GM18870 (cell line): ENCODE measurements at regions not wholly inside any gene's neighbourhood (a gene's known extent, or its start where the extent isn't known, plus 50 kb on each side); places are given as distances from the start of the nearest gene placed in this dataset.
A peak's percentile ranks its signal among the peaks of the same experiment; 100 is the strongest.
"Not testable (repeated sequence)": the region's sequence is repeated elsewhere in the genome, so short reads cannot be mapped to it uniquely, and the experiment has no call there.

Experiments
- ATAC-seq: cut with Tn5 transposase; IDR thresholded peaks from one replicate; pipeline ENCODE4 v1.9.1; 2021; ENCODE audit warnings: moderate library complexity; ENCODE audit not compliant: unreplicated experiment

DNA sequence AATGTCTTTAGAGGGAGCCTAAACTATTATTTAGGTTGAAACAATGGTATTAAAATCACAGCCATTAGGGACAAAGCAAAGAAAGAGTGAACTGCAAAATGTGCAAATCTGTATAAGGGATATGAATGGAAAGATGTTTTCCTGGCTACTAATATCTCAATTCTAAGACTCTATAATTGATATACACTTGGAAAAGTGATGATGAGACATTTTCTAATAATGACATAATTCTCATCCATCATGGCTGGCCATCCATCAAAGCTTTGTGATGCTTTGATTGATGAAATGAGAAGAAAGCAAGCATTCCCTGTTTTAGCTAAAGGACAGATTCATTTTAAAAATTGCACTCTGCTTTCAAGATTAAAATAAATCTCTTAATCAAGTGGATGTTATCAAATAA is 965.5 kb upstream of the IGFBP7 start:
- no peak for ATAC-seq

DNA sequence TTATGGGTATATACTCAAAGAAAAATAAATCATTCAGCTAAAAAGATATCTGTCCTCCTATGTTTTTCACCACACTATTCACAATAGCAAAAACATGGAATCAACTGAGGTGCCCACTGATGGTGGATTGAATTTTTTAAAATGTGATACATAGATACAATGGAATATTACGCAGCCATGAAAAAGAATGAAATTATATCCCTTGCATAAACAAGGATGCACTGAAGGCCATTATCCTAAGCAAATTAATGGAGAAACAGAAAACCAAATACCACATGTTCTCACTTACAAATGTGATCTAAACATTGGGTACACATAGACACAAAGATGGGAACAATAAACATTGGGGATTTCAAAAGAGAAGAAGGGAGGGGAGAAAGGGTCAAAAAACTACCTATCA is 964.2 kb upstream of the IGFBP7 start:
- ATAC-seq = no peak

DNA sequence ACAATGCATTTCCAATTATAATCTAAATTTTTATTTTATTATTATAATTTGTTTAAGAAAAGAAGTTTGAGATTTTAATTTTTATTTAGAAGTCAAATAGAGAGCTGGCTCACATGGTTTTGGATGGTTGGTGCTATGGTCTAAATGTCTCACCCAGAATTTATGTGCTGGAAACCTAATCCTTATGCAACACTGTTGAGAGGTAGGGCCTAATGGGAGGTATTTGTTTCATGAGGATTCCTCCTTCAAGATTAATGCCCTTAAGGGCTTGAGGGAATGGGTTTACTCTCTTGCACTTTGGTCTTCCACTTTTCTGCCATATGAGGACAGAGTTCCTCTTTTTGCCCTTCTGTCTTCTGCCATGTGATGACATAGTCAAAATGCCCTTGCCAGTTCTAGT is 960.5 kb upstream of the IGFBP7 start:
- ATAC-seq = no peak

DNA sequence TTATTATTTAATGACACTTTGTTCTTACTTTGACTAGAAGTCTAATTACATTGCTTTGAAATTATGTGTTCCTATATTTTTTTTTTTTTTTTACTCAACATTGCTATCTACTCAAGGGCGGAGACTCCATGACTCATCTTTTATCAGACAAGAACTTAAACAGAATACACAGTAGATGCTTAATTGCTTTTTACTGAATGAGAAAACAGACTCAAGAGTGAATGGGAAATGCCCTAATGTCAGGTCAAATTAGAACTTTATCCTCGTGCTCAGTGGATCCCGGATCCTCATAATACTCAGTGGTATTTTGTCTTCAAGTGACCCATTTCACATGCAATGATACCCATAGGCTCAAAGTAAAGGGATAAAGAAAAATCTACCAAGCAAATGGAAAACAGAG is 954.5 kb upstream of the IGFBP7 start:
- no peak for ATAC-seq

DNA sequence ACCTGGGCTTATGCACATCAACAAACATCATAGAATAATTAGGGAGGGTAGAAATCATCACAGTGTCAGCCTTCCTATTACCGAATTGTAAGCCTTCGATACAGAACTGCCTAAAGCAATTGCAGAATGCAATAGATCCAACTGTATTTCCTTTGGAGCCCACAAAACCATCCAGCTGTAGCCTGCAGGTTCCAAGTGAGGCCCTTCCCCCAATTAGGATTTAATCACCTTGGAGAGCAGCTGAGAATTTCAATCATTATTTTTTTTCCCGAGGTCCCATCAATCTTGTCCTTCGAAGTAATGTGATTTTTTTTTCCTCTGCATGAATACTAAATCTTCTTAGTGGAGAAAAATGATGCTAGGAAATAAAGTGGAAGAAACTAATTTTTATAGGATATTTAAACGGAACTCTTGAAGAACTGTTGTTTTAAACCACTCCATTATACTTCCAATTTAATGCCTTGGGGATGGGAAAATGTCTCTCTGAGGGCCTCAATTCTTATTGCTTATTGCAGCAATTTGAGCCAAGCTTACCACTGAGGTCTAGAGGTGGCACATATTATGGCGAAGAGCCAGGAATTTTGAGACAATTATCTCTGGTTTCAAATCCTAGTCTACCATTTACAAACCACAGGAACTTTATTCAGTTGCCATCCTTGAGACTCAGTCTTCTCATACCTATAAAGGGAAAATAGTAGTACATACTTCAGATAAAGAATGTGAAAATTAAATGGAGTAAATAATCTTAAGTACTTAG is 953.4 kb upstream of the IGFBP7 start:
- no peak for ATAC-seq

DNA sequence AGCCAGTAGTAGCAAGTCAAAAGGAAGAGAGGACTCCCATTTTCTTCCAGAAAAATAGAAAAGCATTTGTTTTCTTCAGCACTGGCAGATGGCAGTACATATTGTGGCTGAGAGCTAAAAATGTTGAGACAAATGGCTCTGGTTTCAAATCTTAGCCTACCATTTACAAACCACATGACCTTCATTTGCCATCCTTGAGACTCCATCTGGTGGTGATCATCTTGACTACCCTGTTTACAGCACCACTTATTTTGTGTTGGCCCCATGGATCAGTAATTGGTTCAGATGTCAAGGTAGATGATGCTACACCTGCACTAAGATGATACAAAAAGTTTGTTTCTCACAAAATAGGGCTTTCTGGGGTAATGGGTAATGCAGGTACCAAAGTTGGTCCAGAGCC is 951.8 kb upstream of the IGFBP7 start:
- no peak for ATAC-seq

DNA sequence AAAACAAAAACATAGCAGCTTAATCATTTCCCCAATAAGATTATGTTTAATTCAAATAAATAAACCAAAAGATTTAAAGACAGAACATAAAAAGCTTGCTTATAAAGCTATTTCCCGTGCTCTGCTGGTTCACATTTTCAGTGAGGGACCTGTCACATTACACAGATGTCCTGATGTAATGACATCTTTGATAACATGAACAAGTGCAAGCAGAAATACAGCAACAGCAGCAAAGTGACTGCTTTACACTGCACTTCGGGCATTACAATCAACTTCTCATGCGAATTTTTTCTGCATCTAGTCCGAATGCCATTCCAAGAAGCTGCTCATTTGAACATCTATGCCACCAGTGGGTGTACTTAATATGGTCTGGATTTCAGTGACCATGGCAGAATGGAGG is 940.3 kb upstream of the IGFBP7 start:
- ATAC-seq = no peak

DNA sequence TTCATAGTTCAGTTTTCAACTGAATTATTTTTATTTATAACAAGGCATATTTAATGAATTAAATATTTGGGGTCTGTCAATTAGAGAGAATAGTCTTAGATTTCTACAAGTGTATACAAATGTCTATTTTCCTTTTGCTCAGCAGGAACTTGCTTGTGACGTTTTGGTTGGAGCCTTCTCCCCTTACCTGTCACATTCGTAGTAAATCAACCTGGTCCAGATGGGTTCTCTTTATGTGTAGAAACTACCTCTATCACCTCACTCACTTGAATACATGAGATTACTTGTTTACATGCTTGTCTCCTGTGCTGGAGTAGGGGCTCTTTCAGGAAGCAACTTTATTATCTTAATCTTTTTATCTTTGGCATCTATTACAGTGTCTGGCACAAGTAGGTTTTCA is 938.3 kb upstream of the IGFBP7 start:
- no peak for ATAC-seq

DNA sequence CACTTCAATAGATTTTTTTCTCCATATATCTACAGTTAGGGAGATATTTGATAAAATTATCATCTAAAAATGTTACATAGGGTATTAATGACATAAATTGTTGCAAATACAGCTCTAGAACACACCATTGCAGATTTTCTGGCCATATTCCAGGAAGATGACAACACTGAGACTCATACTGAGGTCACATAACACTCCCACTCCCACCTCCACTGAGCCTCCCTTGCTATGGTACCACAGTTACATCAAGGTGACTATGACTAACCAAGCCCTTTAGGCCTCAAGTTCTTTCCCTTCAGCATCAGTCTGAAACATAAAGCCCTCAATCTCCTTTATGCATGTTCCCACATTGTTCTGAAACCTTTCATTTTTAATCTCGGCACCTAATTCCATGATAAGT is 932.0 kb upstream of the IGFBP7 start:
- no peak for ATAC-seq

DNA sequence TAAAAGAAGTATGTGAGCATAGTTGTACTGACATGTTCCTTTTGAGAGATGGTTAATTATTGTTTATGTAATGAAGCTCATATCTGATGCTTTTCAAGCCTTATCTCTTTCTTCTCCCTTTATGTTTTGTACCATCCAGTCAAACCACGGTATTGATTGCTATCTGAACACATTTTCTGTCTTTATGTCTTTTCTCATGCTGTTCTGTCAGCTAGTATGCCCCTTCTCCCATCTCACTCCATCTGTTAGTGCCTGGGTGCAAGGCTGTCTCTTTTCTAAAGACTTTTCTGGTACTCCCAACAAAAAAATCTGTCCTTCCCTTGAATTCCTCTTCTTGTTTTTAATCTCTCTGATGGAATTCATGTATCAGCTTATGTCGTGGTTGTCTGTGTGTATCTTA is 883.8 kb upstream of the IGFBP7 start:
- ATAC-seq = no peak

DNA sequence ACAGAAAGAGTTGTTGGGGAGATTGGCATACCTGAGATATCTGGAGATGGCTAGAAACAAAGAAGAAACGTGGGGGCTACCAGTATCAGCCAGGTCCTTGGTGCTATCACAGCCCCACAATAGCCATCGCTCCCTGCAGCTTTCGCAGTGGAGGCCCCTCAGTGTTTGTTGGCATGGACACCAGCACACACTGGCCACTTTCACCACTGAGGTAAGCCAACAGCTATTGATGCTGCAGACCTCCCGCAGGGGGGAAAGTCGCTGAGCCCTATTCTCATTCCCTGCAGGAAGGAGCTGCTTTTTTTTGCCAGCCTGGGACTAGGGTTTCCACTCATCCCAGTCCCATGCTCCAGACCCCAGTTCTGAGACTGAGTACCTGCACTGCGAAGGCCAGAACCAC is 879.2 kb upstream of the IGFBP7 start:
- no peak for ATAC-seq

DNA sequence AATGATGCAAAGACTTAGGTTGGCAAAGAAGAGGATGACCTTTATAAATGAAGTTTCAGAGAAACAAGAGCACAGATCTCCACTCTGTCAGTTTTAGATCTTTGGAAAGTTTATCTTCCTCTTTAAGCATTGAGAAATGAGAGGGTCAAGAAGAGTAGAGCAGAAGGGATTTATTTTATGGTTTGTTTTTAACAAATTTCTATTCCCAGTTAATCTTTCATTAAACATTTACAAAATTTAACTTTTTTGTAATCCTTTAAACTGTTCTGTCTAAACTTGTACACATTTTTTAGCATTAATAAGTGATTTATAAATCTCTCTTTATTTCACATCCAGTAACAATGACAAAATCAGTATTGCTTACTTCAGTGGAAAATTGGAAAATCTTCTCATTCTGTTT is 875.0 kb upstream of the IGFBP7 start:
- ATAC-seq = no peak

DNA sequence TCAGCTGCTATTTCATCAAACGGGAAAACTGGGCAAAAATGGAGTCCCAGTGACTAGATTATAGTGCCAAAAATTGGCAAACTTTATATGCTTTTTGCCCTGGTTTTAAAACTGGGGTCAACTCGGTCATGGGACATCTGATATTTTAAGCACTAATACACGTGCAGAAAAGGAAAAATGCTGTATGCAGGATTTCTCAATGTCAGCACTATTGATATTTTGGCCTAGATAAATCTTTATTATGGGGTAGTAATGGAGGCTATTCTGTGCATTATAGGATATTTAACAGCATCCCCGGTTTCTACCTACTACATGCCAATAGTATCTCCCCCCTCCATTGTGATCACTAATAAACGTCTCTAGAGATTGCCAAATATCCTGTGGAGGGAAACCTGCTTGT is 870.9 kb upstream of the IGFBP7 start:
- no peak for ATAC-seq

DNA sequence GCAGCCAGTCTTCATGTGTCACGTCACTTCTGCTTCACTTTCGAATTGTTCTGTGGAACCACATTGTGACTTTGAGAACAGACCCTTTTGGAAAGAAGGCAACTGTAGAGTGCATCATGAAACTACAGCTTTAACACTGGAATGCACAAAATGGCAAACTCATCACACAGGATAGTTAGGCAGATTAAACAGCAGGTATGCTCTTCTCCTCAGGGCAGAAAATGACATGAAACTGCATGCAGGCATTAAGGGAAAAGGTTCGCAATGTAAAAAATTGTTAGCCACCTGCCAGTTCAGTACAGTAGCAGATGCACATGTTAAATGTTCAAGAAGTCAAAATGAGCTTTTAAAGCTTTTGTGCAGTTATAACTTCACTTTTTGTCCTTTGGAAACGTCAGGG is 864.6 kb upstream of the IGFBP7 start:
- no peak for ATAC-seq

DNA sequence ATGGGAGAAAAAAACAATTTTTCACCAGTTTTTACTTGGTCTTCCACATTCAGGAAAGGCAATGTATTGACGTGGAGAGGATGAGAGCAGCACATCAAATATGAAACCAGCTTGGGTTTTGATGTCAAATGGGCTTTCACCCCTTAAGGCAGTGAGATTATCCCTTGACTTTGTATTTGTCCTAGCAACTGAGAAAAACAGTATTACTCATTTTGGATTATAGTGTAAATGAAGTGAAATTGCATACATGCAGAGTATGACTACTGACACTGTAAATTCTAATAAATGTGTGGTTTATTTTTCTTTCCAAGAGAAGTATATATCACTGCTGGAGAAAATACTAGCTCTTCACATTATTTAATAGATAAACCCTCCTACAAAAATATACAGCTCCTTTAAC is 863.6 kb upstream of the IGFBP7 start:
- ATAC-seq = no peak

DNA sequence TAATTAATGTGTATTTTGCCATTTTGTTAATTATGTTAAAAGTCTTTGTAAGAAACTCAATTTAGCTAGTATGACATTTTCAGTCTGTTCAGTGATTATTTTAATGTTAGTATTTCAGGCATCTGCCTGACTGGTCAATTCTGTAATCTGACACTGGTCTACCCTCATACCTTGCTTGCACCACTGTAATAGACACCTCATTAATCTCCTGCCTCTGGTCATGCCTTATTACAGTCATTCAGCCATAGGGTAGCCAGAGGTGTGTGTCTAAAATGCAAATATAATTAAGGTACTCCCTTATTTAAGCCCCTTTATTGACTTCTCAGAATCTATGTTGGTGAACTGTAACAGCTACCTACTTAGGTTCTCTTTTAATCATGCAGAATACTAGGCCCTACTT is 861.1 kb upstream of the IGFBP7 start:
- ATAC-seq = no peak

DNA sequence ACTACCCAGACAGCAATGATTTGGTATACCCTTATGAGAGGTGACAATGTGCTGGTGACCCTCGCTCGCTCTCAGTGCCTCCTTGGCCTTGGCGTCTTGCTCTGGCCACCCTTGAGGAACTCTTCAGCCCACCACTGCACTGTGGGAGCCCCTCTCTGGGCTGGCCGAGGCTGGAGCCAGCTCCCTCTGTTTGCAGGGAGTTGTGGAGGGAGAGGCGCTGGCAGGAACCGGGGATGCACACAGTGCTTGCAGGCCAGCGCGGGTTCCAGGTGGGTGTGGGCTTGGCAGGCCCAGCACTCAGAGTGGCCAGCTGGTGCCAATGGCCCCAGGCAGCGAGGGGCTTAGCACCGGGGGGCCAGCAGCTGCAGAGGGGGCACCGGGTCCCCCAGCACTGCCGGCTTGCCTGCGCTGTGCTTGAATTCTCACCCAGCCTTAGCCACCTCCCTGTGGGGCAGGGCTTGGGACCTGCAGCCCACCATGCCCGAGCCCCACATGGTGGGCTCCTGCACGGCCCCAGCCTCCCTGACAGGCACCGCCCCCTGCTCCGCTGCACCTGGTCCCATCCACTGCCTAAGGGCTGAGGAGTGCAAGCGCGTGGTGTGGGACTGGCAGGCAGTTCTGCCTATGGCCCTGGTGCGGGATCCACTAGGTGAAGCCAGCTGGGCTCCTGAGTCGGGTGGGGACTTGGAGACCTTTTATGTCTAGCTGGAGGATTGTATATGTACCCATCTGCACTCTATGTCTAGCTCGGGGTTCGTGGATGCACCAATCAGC is 857.0 kb upstream of the IGFBP7 start:
- no peak for ATAC-seq

DNA sequence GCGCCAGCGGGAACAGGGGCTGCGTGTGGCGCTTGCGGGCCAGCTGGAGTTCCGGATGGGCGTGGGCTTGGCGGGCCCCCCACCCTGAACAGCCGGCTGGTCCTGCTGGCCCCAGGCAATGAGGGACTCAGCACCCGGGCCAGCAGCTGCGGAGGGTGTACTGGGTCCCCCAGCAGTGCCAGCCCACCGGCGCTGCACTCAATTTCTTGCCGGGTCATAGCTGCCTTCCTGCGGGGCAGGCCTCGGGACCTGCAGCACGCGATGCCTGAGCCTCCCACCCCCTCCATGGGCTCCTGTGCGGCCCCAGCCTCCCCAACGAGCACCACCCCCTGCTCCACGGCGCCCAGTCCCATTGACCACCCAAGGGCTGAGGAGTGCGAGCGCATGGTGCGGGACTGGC is 855.2 kb upstream of the IGFBP7 start:
- ATAC-seq = not testable (repeated sequence)

DNA sequence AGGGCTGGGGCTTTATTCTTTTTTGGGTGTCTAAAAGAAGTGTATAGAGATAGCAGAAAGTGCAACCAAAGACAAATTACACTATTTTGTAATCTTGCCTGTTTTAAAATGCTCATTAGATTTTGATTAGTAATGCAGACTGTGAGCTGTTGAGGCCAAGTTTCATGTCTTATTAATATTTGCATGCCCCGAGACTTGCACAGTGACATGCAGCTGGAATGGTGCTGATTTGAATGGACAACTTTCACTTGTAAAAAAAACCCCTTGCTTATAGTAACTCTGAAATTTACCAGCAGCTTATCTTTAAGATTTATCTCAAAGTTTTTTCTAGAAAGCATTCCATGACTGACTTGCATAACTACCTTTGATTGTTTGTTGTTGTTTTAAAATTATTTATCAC is 835.1 kb upstream of the IGFBP7 start:
- peak; percentile 90 for ATAC-seq

DNA sequence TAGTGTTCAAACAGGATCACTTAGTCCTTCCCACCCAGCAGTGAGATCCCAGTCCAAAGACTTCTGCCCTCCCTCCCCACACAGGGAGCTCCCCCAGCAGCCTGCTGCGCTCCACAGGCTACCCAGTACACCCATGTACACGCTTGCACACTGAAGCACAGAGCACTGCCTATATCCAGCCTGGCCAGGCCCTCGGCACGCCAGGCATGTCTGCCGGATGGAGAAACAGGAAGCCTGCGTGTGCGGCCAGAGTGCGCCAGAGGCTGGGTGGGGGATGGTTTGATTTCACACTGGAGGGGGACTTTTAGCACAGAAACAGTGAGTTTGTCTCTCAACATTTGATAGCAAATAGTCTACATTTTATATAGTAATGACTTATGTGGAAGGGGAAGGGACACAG is 833.5 kb upstream of the IGFBP7 start:
- ATAC-seq = peak; percentile 59

DNA sequence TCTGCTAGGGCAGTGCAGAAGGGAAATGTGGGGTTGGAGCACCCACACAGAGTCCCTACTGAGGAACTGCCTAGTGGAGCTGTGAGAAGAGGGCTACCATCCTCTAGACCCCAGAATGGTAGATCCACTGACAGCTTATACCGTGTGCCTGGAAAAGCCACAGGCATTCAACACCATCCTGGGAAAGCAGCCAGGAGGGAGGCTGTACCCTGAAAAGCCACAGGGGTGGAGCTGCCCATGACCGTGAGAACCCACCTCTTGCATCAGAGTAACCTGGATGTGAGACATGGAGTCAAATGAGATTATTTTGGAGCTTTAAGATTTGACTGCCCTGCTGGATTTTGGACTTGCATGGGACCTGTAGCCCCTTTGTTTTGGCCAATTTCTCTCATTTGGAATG is 827.1 kb upstream of the IGFBP7 start:
- not testable (repeated sequence) for ATAC-seq

DNA sequence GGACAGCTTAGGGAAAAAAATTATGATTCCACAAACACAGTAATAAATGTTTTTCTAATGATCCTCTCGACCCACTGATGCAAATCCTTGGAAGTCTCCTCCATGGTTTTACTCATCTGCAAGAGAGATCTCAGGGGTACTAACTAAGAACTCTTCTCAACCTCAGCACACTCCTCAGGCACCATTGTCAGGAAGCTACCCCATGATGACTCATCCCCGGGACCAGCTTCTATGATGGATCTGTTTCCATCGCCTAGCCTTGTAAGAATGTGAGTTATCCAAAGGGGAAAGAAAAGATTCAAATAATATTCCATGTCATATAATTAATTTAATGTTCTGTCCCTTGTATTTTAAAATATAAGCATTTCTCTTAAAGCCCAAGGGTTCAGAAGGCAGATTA is 816.1 kb upstream of the IGFBP7 start:
- ATAC-seq = no peak

DNA sequence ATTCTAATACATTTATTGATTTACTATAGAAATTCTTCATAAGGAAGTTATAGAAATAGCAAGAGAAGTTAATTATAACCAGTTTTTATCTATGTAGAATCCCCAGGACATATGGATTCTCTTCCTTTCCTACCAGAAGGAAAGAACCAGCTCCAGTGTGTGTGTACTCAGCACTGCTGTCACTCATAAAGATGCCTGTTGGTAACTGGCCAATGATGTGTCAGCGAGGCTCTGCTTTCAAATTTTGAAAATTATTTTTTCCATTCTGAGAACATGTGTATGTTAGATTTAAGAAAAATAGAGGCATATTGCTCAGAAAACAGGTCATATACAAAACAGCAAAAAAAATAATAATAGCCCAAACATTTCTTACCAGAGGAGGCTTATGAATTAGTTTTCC is 814.8 kb upstream of the IGFBP7 start:
- no peak for ATAC-seq
